Amygdala (tissue), 56 donors: ENCODE measurements at regions not wholly inside any gene's neighbourhood (a gene's known extent, or its start where the extent isn't known, plus 50 kb on each side); places are given as distances from the start of the nearest gene placed in this dataset.

Experiments used
- DNase-seq, 56 donors: peaks; one replicate each; lab custom pipeline; 2025; lab: John Stamatoyannopoulos, UW

DNA sequence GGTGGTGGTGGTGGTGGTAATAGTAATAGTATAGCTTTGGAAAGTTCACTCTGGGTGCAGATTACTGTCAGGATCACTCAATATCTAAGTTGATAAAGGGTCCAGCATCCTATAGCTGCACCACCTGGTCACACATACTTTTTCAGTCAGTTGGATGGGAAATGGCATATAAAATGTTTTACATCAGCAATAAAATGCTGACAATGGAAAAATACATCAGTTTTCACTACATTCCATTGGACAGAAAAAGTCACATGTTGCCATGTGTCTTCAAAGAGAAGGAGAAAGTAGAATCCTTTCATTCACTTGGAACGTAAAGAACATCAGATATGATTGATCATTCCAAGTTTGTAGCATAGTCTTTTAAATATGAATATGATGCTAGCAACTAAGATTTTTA is 481.4 kb downstream of the SLITRK6 start:
- no peak for DNase-seq

DNA sequence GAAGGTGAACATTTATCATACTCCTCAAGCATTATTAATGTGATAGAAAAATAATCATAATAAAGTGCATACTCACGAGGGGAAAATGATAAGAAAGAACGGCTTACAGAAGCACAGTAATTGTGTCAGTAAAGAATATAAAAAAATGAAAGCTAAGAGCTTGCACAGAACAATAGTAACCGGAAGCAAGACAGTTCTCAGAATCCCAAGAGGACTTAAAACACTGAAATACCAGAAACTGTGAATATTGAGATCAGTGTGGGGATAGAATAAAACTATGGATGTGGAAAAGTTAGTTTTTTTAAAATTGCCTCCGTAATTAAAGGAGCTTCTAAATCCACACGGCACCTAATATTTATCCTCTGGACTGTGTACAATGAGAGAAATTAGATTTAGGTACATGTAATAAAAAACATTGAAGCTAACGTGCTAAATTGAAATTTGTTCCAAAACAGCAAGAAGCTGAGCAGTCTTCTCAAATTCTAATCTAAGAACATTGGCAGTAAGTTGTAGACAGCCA is 482.7 kb downstream of the SLITRK6 start:
- no peak for DNase-seq

DNA sequence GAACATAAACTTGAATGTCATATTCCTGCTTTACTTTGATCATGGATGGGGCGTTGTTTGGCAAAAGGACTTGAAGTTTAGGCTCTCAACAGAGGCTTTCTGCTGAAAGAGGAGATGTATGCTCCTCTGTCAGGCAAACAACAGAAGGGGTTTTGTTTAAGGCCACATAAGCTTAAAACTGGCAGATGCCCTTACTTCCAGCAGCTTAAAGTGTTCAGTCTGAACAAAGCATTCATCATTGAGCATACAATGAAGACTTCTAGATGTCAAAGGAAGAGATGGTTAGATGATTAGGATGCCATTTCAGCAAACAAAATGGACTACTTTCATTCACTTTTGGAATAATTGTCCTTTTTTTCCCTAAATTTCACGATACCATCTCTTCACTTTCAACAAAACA is 484.5 kb downstream of the SLITRK6 start:
- peak in 9 of 56 donors; percentile 1 to 45 (median 7) for DNase-seq

DNA sequence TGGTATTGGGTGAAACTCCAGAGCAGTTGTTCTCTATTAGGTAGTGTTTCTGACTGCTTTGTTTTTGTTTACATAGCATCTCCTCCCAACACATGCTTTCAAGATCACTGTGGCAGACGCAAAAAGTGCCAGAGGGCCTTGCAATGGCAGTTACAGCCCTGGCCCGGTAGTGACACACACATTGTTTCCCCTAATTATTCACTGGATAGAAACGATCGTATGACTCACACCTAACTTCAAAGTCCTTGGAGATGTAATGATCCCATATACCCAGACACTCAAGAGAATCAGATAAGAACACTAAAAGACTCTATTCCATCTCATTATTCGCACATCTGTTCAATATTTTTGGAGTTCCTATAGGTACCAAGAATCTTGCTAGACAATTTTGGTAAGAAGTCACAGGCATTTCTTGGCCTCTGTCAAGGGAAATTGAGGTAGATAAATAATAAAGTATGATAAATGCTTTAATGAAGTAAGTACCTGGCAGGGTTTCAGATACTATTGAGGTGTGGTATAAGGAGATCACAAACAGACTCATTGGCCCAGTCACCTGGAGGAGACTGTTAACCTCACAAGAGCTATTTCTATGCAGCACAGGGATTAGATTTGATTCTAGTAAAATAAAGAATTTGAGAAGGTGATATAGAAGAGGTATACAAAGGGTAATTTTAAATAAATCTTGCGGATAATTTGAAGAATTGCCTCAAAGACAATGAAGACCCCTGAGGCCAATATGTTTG is 485.3 kb downstream of the SLITRK6 start:
- DNase-seq = peak in 1 of 56 donors; percentile 2

DNA sequence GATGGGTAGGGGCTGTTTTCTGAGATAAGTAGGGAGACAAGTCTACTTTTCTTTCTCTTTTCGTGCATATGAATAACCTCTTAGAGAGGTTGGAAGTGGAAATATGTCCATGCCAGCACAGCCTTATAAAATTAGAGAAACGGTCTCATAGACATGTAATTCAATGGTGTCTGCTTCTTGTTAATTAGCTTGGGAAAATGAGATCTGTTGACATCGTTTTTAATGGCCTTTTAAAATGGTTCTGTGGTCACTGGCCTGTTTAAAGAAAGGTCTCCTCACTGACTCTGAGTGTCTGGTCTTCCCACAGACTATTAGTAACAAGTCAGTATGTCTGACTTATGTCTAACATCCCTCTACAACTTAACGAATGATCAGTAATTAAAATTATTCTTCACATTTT is 487.1 kb downstream of the SLITRK6 start:
- DNase-seq = no peak

DNA sequence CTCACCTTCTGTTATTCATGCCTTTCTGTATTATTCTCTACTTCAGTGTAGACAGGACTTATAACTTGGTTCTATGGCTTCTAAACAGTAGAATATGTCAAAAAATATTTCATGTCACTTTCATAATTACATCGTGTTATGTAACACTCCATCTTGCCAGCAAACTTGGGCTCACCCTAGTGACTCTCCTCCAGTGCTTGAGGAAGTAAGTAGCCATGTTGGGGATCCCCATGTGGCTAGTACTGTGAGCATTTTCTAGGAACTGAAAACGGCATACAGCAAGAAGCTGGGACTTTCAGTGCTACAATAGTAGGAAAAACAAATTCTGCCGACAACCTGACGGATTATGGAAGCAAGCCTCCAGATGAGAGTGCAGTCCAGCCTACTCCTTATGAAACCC is 495.6 kb downstream of the SLITRK6 start:
- DNase-seq = no peak

DNA sequence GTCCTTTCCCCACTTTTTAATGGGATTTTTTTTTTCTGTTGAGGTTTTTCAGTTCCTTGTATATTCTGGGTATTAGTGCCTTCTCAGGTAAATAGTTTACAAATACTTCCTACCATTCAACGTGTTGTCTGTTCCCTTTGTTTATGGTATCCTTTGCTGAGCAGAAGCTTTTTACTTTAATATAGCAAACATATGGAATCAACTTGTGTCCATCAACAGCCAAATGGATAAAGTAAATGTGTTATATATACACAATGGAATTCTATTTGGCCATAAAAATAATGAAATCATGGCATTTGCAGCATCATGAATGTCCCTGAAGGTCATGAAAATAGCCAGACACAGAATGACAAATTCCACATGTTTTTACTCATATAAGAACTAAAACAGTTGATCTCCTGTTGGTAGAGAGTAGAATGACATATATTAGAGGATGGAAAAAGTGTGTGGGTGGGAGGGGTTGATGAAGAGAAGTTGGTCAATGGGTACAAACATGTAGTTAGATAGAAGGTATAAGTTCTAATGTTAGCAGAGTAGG is 500.8 kb downstream of the SLITRK6 start:
- DNase-seq = no peak

DNA sequence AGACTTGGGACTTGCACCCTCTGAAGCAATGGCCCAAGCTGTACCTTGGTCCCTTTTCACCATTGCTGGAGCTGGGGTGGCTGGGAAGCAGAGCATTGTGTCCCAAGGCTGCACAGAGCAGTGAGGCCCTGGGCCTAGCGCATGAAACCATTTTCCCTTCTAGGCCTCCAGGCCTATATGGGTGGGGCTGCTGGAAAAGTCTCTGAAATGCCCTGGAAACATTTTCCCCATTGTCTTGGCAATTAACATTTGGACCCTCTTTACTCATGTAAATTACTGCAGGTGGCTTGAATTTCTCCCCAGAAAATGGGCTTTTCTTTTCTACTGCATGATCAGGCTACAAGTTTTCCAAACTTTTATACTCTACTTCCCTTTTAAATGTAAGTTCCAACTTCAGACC is 510.5 kb downstream of the SLITRK6 start:
- no peak for DNase-seq

DNA sequence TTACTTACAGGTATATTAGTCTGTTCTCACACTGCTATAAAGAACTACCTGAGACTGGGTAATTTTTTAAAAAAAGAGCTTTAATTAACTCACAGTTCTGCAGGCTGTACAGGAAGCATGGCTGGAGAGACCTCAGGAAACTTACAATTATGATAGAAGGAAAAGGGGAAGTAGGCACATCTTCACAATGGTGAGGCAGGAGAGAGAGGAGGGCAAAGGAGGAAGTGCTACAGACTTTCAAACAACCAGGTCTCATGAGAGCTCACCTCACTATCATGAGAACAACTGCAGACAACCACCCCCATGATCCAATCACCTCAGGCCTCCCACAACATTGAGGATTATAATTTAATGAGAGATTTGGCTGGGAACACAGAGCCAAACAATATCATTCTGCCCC is 511.7 kb downstream of the SLITRK6 start:
- no peak for DNase-seq

DNA sequence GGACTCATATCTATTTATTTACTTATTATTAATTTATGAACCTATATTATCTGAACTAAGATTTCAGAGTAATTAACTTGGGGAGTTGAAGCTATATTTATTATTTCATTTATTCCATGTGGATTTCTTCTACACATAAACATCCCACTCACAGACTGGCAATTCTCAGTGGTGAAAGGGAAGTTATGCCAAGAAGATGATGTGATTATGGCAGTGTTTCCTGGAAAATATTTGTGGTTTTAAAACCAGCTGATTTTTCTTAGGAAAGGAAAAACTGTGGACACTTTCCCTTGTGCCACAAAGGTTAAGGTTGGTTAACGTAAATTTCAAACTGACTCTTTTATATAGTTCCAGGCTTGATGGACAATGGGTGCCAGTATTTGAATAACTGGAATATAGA is 513.1 kb downstream of the SLITRK6 start:
- DNase-seq = no peak

DNA sequence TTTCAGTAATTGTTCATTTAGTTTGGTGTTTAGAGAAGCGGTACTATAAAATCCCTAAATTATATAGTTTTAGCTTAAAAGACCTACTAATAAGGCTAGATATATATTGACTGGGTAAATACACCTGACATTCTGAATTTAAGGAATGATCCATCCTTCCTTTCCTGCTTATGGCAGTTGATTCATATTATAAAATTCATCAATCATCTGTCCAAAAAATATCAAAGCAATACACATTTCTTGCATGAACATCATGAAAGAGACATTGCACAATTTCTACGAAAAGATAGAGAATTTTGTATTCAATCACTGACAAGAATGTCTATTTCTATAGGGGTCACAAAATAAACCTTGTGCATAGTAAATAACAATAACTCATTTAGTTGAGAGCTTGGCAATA is 514.9 kb downstream of the SLITRK6 start:
- no peak for DNase-seq

DNA sequence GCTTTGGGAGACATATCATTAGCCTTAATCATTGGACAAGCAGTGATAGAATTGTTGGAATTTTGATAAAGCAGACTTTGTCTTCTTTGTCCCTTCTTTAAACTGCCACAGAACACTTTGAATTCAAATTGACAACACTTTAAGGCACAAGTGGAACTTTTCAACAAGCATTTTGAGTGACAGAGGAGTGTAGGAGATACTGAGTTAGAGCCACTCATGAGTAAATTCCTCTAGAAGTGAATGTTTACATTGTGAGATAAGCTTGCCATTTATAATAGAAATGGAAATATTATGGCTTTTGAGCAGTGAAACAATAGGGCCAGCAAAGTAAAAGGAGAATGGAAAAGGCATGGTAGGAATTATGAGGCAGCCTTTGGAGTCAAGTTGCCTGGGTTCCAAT is 515.8 kb downstream of the SLITRK6 start:
- no peak for DNase-seq

DNA sequence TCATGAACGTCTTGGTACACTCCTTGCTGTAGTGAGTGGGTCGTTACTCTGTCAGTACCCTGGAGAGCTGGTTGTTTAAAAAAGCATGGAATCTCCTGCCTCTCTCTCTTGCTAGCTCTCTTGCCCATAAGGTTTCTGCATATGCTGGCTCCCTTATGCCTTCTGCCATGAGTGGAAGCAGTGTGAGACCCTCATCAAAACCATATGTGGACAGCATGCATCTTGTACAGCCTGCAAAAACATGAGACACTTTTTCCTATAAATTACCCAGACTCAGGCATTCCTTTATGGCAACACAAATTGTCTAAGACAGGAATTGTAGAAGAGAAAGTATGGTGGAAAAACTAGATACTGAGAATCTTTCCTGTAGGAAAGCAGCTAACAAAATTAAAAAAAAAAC is 516.3 kb downstream of the SLITRK6 start:
- no peak for DNase-seq

DNA sequence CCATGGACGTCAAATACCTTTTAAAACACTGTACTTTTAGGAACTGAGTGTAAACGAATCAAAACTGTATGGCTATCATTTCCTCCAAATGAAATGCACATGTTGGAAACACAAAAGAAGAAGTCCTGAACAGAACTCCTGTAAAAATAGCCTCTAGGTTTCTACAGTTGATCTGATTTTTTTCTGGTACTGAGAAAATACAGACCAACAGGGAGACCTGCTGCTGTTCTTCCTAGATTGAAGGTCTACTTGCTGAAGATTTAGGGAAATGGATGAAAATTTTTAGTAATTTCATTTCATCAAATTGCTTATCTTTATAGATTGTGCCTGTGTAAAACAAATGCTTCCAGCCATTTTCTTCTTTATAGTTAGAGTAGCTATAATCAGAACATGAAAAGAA is 520.4 kb downstream of the SLITRK6 start:
- DNase-seq = no peak

DNA sequence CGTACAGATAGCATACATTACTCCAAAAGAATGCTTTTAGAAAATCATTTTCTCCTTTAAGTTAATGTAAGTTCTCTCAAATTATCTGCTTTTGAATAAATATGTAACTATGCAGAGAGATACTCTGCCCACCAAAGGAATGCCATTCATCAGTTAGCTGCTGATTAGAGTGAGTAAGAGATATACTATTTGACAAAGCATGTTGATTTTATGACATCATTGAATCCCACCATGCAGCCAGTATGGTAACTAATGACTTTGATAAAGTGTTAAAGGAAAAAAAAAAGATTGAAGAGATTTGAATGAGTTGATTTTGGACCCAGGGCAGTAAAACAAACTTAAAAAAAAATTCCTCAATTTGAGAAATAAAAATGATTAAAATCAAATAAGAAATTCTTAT is 521.5 kb downstream of the SLITRK6 start:
- no peak for DNase-seq

DNA sequence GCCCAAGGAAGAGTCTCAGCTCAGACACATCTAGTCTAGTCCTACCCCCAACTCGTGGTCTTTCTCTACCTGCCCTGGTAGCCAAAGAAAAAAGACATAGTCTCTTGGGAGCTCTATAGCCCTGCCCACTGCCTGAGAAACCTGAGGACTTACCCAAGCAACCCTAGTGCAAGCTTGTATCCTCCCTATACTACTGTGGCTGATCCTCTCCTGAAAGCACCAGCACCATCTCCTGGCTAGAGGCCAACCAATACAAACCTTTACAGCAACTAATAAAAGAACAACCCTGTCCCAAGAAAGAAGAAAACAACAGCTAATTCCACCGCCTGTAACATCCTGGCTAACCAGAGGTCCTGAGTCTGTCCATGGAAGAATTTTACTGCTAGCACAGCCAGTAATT is 532.4 kb downstream of the SLITRK6 start:
- no peak for DNase-seq

DNA sequence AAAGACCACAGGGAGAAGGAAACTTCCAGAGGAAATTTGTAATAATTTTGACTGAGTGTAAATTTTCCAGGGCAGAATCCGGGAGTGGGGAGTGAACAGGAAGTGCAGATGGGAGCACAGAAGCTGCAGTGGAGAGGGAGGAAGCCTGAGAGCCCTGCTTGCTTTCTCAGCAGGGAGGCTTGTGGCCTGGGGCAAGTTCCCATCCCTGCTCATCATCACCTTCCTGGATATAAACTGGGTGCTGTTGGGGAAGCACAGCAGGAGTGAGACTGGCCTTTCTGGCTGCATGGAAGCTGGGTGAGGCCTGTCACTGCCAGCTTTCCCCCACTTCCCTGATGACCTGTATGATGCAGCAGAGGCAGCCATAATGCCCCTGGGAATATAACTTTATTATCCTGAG is 532.9 kb downstream of the SLITRK6 start:
- DNase-seq = no peak

DNA sequence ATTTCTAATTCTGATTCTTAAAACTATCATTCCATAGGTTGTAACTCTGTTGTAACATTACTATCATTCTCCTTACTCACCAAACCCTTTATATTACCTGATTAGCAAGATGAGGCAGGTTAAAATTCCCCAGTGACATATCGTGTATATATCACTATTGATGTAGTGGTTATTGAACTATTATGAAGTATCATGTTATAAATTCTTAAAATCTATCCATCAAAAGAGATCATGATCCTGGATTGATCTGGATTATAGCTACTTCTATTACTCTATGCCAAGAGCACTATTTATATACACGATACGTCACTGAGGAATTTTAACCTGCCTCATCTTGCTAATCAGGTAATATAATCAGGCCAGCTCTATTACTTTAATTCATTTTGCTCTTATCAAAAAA is 533.9 kb downstream of the SLITRK6 start:
- no peak for DNase-seq

DNA sequence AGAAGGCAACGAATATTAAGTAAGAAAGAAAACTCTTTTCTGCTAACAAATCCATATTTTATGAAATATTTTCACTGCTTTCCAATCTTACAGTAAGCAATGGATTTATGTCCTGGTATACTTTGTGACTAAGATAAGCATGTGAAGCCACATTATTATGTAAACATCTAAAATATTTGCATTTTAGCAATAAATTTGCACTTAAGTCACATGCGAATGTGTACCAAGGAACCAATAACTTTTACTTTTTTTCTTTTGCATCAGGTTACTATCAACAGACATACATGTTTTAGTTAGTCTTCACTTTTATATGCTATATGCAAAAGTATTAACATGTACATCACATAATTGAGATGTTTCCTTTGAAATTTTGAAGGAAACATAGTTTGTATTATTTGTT is 536.7 kb downstream of the SLITRK6 start:
- DNase-seq = no peak

DNA sequence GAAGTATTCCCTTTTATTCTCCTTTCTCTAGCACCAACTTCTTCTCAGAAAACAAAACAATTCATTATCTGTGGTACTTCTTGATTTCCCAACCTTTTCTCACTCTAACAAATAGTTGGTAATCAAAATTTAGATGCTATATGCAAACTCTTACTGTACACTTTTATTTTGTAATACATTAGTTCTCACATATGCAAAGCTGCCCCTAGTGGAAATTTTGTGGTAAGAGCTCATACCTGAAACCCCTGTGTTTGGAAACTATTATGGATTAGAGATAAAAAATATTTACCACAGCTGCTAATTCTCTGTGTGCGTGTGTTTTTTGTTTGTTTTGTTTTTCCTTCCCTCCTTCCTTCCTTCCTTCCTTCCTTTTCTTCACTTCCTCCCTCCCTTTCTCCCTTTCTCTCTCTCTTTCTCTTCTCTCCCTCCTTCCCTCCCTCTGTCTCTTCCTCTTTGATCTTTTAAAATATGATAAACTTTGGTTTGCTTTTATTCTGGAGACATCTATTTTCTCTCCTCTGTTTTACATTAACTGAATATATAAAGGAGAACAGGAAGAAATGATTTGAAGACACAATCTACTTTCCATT is 537.4 kb downstream of the SLITRK6 start:
- DNase-seq = no peak

DNA sequence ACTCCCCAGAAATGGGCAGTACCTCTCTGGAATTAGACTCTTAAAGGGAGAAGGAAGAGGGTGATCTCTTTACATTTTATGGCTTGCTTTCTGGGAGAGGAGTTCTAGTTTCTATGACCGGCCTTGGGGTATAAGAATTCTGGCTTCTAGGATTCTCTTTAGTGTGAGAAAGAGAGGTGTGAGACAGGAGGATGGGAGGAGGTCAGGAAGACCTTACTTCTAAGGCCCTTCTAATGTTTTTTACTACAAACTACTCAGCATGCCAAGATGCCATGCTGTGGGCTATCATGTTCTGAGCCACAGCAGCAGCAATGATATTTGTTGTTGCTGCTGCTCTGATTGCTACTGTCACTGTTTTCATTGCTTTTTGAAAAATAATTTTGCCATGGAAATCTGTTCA is 538.3 kb downstream of the SLITRK6 start:
- no peak for DNase-seq

DNA sequence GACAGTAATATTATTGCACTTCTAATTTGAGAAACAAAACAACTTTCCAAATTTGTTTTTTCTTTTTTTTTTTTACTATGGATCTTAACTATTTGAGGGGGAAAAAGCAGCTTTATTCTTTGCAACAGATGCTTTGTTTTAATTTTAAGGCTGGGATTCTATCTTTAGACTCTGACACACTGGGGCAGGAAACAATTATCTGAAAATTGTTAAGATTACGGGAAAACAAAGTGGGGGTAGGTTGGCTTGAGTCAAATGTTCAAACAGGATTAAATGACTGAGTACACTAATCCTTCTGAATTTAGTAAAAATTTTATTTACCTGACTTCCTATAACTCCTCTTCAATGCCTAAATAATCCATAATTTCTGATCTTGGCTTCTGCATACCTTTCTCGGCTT is 543.2 kb downstream of the SLITRK6 start:
- DNase-seq = no peak
